ENCODE measurements at regions not wholly inside any gene's neighbourhood (a gene's known extent, or its start where the extent isn't known, plus 50 kb on each side); places are given as distances from the start of the nearest gene placed in this dataset.

GRCh38 chr16:85279825-85280545 lies 167.7 kb upstream of the CIBAR2 start:
- no peak overlapping the region for H4K5ac ChIP-seq (ENCODE audit: low read length)
- no peak overlapping the region for H3K18ac ChIP-seq (ENCODE audit: low read length)
- H3K4ac ChIP-seq (ENCODE audit: low read depth, low read length), result no peak overlapping the region
- H2BK120ac ChIP-seq (ENCODE audit: low read depth, low read length), result no peak overlapping the region
- no CpG with 5 or more reads among the region's 21 CpGs for WGBS (ENCODE audit: extremely low coverage, insufficient coverage, low lambda C conversion rate)
- no peak overlapping the region for H3K23ac ChIP-seq (ENCODE audit: low read length)
- H3K4me1 ChIP-seq (ENCODE audit: control insufficient read depth, low read depth, low read length), result no peaks in the 10 kb centered on the region
- no peak overlapping the region for H3K56ac ChIP-seq (ENCODE audit: low read length)
- no peak overlapping the region for H3K4me2 ChIP-seq (ENCODE audit: low read length)
- H3K9ac ChIP-seq (ENCODE audit: low read length), result no peak overlapping the region
- H3K27me3 ChIP-seq (ENCODE audit: insufficient read depth, low read length, poor library complexity), result no peaks in the 10 kb centered on the region
- no peak overlapping the region for H3K27ac ChIP-seq (ENCODE audit: low read depth, low read length)
- H3K36me3 ChIP-seq (ENCODE audit: control insufficient read depth, insufficient read depth, low read length), result no peaks in the 10 kb centered on the region
- H3K79me2 ChIP-seq (ENCODE audit: control insufficient read depth, insufficient read depth, low read length), result no peaks in the 10 kb centered on the region
- H2AK5ac ChIP-seq (ENCODE audit: low read length), result no peak overlapping the region
- no peak overlapping the region for H2BK5ac ChIP-seq (ENCODE audit: low read length)
- no peak overlapping the region for H3K4me3 ChIP-seq (ENCODE audit: low read length)
- no peak overlapping the region for H4K8ac ChIP-seq (ENCODE audit: low read depth, low read length)
- no peaks in the 10 kb centered on the region for H3K79me1 ChIP-seq (ENCODE audit: low read length)
- DNase-seq, result no peak
- no peak overlapping the region for H2BK15ac ChIP-seq (replicated peaks; ENCODE audit: low read depth)

DNA sequence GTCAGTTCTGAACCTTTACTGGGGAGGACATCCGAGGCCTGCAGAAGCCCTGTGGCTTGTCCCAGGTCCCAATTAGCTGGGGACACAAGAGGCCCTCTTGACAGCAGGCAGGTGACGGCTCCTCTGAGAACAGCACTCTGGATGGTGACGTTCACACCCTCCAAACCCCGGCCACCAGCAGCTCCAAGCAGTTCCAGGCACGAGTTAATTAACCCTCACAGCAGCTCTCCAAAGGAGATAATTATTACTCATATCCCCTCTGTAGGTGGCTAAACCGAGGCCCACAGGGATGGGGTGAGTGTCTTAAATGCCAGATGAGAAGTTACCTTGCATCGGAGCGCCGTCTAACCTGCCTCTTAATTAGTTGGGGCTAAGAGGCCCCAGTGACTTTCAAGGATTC lies 168.9 kb upstream of the CIBAR2 start:
- H3K79me1 ChIP-seq (ENCODE audit: low read length), result no peaks in the 10 kb centered on the region
- no peak overlapping the region for H3K18ac ChIP-seq (ENCODE audit: low read length)
- no peak overlapping the region for H2AK5ac ChIP-seq (ENCODE audit: low read length)
- H4K5ac ChIP-seq (ENCODE audit: low read length), result no peak overlapping the region
- H3K4ac ChIP-seq (ENCODE audit: low read depth, low read length), result no peak overlapping the region
- no peak overlapping the region for H2BK5ac ChIP-seq (ENCODE audit: low read length)
- no peak overlapping the region for H4K8ac ChIP-seq (ENCODE audit: low read depth, low read length)
- no peak for DNase-seq
- H3K27me3 ChIP-seq (ENCODE audit: insufficient read depth, low read length, poor library complexity), result no peaks in the 10 kb centered on the region
- H2BK120ac ChIP-seq (ENCODE audit: low read depth, low read length), result no peak overlapping the region
- no peak overlapping the region for H2BK15ac ChIP-seq (replicated peaks; ENCODE audit: low read depth)
- no peak overlapping the region for H3K23ac ChIP-seq (ENCODE audit: low read length)
- no peak overlapping the region for H3K56ac ChIP-seq (ENCODE audit: low read length)
- H3K27ac ChIP-seq (ENCODE audit: low read depth, low read length), result no peak overlapping the region
- no peaks in the 10 kb centered on the region for H3K36me3 ChIP-seq (ENCODE audit: control insufficient read depth, insufficient read depth, low read length)
- WGBS (ENCODE audit: extremely low coverage, insufficient coverage, low lambda C conversion rate), result no CpG with 5 or more reads among the region's 9 CpGs
- H3K9ac ChIP-seq (ENCODE audit: low read length), result no peak overlapping the region
- H3K4me3 ChIP-seq (ENCODE audit: low read length), result no peak overlapping the region
- H3K4me1 ChIP-seq (ENCODE audit: control insufficient read depth, low read depth, low read length), result no peaks in the 10 kb centered on the region
- H3K4me2 ChIP-seq (ENCODE audit: low read length), result no peak overlapping the region
- H3K79me2 ChIP-seq (ENCODE audit: control insufficient read depth, insufficient read depth, low read length), result no peaks in the 10 kb centered on the region

GRCh38 chr16:85282842-85283241 lies 170.6 kb upstream of the CIBAR2 start:
- Histone ChIP-seq H3K18ac (ENCODE audit: low read length) (no peak overlapping the region), H3K23ac (ENCODE audit: low read length) (no peak overlapping the region), H3K27ac (ENCODE audit: low read depth, low read length) (no peak overlapping the region), H2AK5ac (ENCODE audit: low read length) (no peak overlapping the region), H3K4me3 (ENCODE audit: low read length) (no peak overlapping the region), H4K5ac (ENCODE audit: low read length) (no peak overlapping the region), H2BK15ac (replicated peaks; ENCODE audit: low read depth) (no peak overlapping the region), H3K4me2 (ENCODE audit: low read length) (no peak overlapping the region), H2BK120ac (ENCODE audit: low read depth, low read length) (no peak overlapping the region), H3K79me2 (ENCODE audit: control insufficient read depth, insufficient read depth, low read length) (no peaks in the 10 kb centered on the region), H3K56ac (ENCODE audit: low read length) (no peak overlapping the region), H3K4me1 (ENCODE audit: control insufficient read depth, low read depth, low read length) (no peaks in the 10 kb centered on the region), H3K4ac (ENCODE audit: low read depth, low read length) (no peak overlapping the region), H3K9ac (ENCODE audit: low read length) (no peak overlapping the region), H3K36me3 (ENCODE audit: control insufficient read depth, insufficient read depth, low read length) (no peaks in the 10 kb centered on the region), H2BK5ac (ENCODE audit: low read length) (no peak overlapping the region), H3K27me3 (ENCODE audit: insufficient read depth, low read length, poor library complexity) (no peaks in the 10 kb centered on the region), H3K79me1 (ENCODE audit: low read length) (no peaks in the 10 kb centered on the region), H4K8ac (ENCODE audit: low read depth, low read length) (no peak overlapping the region)
- no CpG with 5 or more reads among the region's 8 CpGs for WGBS (ENCODE audit: extremely low coverage, insufficient coverage, low lambda C conversion rate)
- DNase-seq, result no peak

GRCh38 chr16:85283305-85284050 lies 171.2 kb upstream of the CIBAR2 start:
- no peak overlapping the region for H4K5ac ChIP-seq (ENCODE audit: low read length)
- H3K4me2 ChIP-seq (ENCODE audit: low read length), result no peak overlapping the region
- no peak overlapping the region for H3K9ac ChIP-seq (ENCODE audit: low read length)
- no peaks in the 10 kb centered on the region for H3K27me3 ChIP-seq (ENCODE audit: insufficient read depth, low read length, poor library complexity)
- no peak overlapping the region for H4K8ac ChIP-seq (ENCODE audit: low read depth, low read length)
- no peak overlapping the region for H3K56ac ChIP-seq (ENCODE audit: low read length)
- no peak overlapping the region for H2AK5ac ChIP-seq (ENCODE audit: low read length)
- H3K4me3 ChIP-seq (ENCODE audit: low read length), result no peak overlapping the region
- no peak overlapping the region for H3K23ac ChIP-seq (ENCODE audit: low read length)
- H2BK120ac ChIP-seq (ENCODE audit: low read depth, low read length), result no peak overlapping the region
- H3K79me1 ChIP-seq (ENCODE audit: low read length), result no peaks in the 10 kb centered on the region
- no CpG with 5 or more reads among the region's 22 CpGs for WGBS (ENCODE audit: extremely low coverage, insufficient coverage, low lambda C conversion rate)
- H3K4ac ChIP-seq (ENCODE audit: low read depth, low read length), result no peak overlapping the region
- H3K27ac ChIP-seq (ENCODE audit: low read depth, low read length), result no peak overlapping the region
- no peak for DNase-seq
- H3K79me2 ChIP-seq (ENCODE audit: control insufficient read depth, insufficient read depth, low read length), result no peaks in the 10 kb centered on the region
- no peaks in the 10 kb centered on the region for H3K4me1 ChIP-seq (ENCODE audit: control insufficient read depth, low read depth, low read length)
- H3K18ac ChIP-seq (ENCODE audit: low read length), result no peak overlapping the region
- no peak overlapping the region for H2BK15ac ChIP-seq (replicated peaks; ENCODE audit: low read depth)
- no peak overlapping the region for H2BK5ac ChIP-seq (ENCODE audit: low read length)
- H3K36me3 ChIP-seq (ENCODE audit: control insufficient read depth, insufficient read depth, low read length), result no peaks in the 10 kb centered on the region

DNA sequence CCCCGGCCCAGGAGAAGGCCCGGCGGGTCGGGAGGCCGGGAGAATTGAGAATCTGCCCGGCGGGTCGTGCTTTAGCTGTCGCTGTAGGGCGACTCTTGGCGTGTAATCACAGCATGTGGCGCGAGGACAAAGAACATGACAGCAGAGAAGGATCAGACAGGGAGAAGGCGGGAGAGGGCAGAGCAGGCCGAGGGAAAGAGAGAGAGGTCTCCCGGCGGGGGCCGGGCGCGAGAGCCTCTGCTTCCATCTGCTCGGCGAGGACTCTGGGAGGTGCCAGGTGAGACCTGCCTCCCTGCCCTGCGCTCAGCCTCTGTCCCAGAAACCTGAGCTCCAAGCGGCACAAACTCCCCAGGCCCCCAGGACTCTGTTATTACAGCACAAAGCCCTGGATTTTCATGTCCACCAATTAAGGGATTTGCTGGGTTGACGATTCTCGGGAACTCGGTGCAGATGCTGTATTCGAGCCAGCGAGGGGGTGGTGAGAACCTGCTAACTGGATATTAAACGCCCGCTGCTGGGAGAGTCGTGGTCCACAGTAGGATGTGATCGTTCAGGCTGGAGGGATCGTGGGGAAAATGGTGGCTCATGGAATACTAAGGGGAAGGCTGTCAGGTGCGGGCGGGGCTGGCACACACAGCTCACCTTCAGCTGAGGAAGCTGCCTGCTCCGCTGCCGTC lies 172.0 kb upstream of the CIBAR2 start:
- Histone ChIP-seq H3K4ac (ENCODE audit: low read depth, low read length) (no peak overlapping the region), H2BK120ac (ENCODE audit: low read depth, low read length) (no peak overlapping the region), H4K8ac (ENCODE audit: low read depth, low read length) (no peak overlapping the region), H2AK5ac (ENCODE audit: low read length) (no peak overlapping the region), H3K4me3 (ENCODE audit: low read length) (no peak overlapping the region), H4K5ac (ENCODE audit: low read length) (no peak overlapping the region), H3K23ac (ENCODE audit: low read length) (no peak overlapping the region), H3K4me2 (ENCODE audit: low read length) (no peak overlapping the region), H2BK5ac (ENCODE audit: low read length) (no peak overlapping the region), H3K18ac (ENCODE audit: low read length) (no peak overlapping the region), H3K56ac (ENCODE audit: low read length) (no peak overlapping the region), H3K27me3 (ENCODE audit: insufficient read depth, low read length, poor library complexity) (no peaks in the 10 kb centered on the region), H3K79me2 (ENCODE audit: control insufficient read depth, insufficient read depth, low read length) (no peaks in the 10 kb centered on the region), H3K9ac (ENCODE audit: low read length) (no peak overlapping the region), H3K79me1 (ENCODE audit: low read length) (no peaks in the 10 kb centered on the region), H2BK15ac (replicated peaks; ENCODE audit: low read depth) (no peak overlapping the region), H3K27ac (ENCODE audit: low read depth, low read length) (no peak overlapping the region), H3K4me1 (ENCODE audit: control insufficient read depth, low read depth, low read length) (no peaks in the 10 kb centered on the region), H3K36me3 (ENCODE audit: control insufficient read depth, insufficient read depth, low read length) (no peaks in the 10 kb centered on the region)
- no peak for DNase-seq
- WGBS (ENCODE audit: extremely low coverage, insufficient coverage, low lambda C conversion rate), result no CpG with 5 or more reads among the region's 38 CpGs

All from mesendoderm (in vitro differentiated cells).